Medulla oblongata (tissue), 1 donor: ENCODE measurements at regions not wholly inside any gene's neighbourhood (a gene's known extent, or its start where the extent isn't known, plus 50 kb on each side); places are given as distances from the start of the nearest gene placed in this dataset.

Experiments used
- DNase-seq: peaks from one replicate; pipeline ENCODE4 v3.0.0-alpha.2; 2015; ENCODE audit errors: extremely low spot score

GRCh38 chr10:35699848-35700486 is 57.9 kb upstream of the FZD8 start:
- DNase-seq: no peak

GRCh38 chr10:35696392-35697287 is 54.5 kb upstream of the FZD8 start:
- no peak for DNase-seq

GRCh38 chr10:35693800-35694199 is 51.7 kb upstream of the FZD8 start:
- DNase-seq: no peak
